Stimulated activated CD4-positive, alpha-beta T cell treated with anti-CD3 and anti-CD28 coated beads, Interleukin-4, amount 100 ng/mL, for 4 hours (primary cell): ENCODE measurements at regions not wholly inside any gene's neighbourhood (a gene's known extent, or its start where the extent isn't known, plus 50 kb on each side); places are given as distances from the start of the nearest gene placed in this dataset.

Experiments used
- DNase-seq, 2 experiments: peaks; one replicate each; pipeline ENCODE4 v3.0.0-alpha.2; 2020

DNA sequence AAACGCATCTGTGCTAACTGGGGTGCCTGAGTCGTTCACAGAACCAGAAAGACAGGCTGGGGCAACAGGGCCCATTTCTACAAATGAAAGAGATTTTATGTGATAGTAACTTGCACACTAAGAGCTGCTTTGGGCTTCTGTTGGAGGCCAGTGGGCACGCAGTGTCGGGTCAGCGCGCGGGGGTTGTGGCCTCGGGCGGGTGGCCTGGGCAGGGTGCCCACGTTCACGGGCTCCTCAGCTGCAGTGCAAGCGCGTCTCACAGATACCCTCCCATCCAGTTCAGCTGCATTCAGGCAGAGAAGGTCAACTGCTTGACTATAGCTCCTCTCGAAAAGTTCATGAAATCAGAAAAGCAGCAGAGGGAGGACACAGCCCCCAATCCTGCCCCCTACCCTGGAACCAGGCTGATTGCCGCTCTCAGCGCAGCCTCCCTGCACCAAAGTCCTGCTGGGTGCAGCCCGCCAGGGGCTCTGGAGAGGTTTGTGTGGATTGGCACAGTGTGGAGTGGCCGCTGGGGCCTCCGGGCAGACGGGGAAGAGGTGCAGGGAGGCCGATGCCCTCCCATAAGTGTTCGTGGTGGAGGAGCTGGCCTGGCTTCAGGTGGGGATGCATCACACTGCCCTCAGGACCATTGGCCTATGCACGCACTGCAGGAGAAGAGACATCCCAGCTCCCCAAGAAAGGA lies 582.8 kb downstream of the TCERG1L start:
- DNase-seq: no peak

DNA sequence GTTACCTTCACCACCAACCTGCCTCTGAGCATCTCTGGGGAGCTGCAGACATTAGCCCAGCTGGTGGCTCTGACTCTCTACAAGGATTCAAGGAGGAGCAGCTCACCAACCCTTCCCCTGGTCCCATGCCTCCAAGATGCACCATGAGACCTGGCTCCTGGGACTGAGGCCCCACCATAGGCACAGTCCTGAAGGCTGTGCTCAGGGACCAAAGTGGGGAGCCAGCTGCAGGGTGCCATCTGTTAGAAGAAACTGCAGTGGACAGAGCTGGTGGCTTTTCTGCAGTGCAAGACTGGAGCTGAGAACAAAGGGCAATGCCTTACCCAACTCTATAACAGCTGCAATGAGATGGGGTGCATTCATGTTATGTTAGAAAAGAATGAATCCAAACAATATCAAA lies 581.6 kb downstream of the TCERG1L start:
- no peak for DNase-seq

DNA sequence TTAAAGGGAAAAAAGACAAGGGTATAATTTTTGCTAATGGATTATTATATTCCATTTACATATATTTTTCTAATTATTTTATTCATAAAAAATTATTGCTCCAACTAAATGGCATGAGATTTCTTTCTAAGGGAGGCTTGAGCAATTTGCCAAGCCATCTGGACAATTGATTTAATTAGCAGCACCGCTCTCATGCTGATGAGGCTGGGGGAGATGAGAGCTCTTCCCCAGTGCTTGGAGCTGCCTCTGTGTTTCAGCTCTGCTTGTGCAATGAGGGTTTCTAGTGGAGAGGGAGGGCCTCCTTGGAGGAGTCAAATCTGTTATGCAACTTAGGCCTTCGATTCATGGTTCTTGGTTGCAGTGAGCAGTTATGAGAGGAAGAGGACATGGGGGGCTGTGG lies 574.3 kb downstream of the TCERG1L start:
- DNase-seq: no peak

DNA sequence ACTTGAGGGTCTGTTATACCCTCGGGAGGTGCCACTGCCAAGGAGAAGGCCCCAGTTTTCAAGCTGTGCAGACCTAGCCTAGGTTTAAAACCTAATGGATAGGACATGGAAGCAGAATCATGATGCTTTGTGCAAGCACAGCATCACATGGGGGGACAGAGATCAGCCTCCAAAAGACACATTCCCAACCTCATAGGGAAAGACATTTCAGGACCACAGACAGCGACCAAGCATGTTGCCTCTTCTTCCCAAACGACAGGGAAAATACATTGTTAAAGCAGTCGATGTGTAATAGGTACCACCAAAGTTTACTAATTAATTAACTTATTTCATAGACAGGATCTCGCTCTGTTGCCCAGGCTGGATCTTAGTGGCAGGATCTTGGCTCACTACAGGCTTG lies 573.9 kb downstream of the TCERG1L start:
- DNase-seq: no peak

DNA sequence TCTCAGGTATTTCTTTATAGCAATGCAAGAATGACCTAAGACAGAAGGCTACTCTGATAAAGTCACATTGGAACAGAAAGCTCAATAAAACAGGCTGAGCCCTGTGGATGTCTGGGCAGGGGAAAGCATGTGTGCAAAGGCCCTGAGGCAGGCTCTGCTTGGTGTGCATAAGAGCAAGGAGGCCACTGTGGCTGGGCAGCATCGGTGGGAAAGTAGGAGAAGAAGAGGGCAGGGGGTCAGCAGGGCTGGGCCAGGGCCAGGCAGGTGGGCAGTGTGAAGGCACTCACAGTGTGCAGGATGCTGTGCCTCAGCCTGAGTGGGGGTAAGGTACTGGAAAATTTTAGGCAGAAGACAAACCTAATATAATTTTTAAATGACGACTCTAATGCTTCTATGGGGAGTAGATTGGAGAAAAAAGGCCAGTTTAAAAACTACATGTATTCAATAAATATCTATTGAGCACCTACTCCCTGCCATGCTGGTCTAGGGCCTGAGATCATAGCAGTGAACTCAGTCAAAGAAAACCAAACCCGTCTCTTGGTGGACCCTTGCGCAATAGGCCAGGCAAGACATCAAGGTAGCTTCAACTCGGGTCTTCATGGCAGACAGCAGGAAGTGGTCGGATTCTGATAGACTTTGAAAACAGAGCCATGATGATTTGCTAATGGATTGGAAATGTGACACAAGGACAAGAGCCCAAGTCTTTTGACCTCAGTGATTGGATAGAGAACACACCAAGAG lies 572.3 kb downstream of the TCERG1L start:
- DNase-seq: no peak

DNA sequence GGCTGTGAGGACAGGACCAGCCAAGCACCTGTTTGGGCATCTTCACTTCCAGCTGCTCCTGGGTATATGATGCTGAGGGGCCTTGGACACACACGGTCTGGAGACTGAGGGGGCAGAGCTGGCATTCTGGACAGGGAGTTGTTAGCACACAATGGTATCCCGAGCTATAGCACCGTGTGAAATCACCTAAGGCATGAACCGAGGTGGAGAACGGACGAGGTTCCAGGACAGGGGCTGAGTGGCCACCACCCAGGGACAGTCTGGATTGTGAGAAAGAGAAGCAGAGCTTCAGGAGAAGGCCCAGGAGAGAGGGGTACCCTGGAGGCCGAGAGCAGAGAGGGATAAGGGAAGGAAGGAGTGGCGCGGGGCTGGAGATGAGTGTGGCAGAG lies 571.8 kb downstream of the TCERG1L start:
- no peak for DNase-seq

DNA sequence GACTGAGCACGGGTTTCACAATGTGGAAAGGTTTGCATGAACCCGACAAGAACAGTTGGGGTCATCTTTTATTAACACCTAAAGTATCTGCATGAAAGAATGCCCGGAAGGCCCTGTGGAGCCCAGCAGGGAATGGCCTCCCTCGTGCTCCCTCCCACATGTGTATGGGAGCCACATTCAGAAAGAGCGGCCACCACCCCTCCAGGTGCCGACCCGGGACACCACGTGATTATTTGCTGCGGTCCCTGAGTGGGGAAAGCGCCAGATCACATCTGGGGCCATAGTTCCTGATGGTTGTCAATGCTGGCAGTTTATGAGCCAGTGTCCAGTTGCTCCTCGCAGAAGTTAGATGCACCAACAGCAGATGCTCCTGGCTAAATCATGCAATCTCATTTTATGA lies 571.4 kb downstream of the TCERG1L start:
- DNase-seq: no peak

DNA sequence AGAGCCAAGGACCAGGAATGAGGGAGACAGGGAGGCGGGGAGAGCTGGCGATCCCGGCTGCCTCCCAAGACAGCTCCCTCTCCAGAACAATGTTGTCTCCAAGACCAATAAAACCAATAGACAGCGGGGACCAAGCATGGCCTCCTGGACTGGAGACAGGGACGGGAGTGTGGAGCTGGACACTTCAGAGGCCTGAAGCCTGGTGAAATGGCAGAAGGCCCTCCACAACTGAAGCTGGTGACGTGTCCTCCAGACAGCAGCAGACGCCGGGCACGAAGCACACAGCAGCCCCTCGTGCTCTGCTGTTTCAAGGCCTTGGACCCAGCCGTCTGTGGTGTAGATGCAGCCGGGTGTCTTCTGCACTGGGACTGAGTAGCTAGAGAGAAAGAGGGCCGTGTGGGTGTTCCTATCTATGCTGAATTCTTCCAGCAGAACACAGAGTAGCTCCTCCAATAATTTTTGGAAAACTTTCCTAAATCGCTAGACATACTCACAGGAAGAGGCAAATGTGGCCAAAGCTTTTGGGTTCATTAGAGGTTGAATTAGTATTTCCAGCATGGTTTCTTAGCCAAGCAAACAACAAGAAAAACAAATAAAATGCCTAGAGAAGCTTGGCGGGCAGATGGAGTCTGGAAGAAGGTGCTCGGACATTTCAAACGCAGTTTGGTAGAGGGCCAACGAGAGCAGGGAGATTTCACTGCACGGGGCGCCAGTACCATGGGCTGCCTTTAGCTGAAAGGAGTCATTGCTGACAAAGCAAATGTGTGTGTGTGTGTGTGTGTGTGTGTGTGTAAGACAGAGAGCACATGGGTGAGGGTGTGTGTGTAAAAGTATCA lies 570.4 kb downstream of the TCERG1L start:
- DNase-seq: no peak

DNA sequence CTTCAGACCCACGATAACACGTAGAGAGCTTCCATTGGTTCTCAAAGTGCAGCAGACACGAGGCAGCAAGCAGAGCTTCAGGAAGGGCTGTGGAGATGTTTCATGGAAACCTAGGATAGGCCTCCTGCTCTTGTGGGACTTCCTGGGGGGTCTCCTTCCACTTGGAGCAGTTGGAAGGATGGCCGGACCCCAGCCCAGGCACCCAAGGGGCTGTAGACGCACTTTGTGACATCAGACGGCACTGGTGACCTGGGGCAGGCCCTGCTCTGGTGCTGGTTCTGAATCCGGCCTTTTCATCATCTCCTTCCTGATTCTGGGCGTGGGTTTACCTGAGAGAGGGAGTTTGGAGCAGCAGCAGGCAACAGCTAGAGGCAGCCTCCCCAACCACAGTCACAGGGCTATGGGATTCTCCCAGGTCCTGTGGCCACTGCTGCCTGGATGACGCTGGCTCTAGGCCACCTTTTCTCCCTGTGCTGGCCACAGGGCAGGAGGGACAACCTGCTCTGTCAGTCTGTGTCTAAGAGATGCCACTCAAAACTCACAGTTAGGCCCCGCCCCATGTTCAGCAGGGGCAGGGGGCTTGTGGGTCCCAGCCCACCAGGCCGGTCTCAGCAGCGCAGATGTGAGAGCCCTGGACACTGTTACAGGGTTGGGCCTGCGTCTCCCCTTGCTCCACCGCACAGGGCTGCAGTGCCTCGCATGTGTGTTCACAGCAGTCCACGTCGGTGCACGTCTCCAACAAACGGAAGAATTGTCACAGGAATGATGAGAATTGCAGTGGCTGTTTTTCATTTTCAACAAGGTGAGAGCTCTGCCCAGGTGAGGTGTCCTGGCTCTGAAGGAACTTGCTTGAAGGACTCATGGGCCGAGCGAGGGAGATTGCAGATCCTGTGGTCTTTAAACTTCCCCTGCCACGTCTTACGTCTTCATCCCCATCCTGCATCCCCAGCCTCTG lies 569.3 kb downstream of the TCERG1L start:
- DNase-seq: no peak

DNA sequence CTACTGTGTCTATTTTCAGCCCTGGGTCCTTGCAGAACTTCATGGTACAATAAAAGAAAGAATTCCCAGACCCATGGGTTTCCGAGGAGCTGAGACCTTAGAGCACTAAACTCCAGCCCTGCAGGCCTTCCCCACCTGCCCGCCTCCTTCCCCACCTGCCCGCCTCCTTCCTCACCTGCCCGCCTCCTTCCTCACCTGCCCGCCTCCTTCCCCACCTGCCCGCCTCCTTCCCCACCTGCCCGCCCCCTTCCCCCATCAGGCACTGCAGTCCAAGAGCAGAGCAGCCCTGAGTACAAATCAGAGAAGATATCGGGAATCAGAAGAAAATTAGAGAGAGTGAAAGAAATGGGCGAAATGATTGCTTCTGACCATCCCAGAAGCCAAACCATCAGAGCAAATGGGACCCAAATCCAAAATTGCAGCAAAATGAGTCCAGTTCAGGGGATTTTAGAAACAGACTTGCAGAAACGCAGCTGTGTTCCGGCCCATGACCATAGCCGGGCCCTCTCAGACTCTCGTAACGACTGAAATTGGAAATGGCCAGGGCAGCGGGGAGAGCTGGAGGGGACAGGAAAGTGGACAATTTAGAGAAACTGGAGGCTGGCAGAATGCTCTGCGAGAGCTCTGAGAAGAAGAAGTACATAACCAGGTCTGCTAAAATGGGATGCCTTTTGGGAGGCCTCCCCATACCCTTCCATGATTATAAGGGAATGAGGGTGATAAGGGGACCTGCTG lies 568.4 kb downstream of the TCERG1L start:
- DNase-seq: no peak

DNA sequence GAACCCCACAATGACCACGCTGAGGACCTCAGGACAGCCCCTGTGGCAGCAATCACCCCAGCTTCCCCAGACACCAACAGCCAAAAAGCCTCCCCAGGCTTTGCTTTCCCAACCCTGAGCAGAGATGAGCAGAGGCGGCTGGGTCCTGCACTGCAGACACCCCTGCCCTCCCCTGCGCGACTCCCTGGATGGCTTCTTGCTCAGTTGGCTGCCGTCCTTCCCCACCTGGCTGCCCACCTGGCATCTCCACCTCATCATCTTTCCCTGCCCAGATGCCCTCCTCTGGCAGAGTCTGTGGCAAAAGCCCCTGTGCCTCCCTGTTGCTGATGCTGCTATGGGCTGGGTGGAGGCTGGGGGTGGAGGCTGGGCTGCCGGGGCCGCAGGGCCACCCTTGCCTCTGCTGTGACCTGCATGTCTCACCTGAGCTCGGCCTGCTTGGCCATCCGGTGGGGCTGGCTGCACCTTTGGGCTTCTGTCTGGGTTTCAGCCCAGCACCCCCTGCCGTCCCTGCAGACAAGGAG lies 567.7 kb downstream of the TCERG1L start:
- DNase-seq: no peak

DNA sequence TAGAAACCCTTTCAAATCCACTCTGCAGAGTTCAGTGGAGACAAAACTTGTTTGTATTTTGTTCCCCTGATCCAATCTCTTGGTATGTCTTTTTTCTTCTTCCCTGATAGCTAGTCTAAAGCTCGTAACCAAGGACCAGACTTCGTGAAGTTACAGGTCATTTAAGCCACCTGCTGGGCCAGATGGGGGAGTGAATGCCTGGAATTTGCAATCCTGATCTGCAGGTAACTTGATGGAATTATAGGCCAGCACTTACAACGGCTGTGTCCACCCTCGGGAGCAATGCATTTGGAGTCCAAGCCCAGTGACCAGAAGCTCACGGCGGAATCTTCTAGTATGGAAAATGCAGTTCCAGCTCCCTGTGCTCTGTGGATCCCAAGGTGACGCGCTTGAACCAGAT lies 566.9 kb downstream of the TCERG1L start:
- DNase-seq: no peak

DNA sequence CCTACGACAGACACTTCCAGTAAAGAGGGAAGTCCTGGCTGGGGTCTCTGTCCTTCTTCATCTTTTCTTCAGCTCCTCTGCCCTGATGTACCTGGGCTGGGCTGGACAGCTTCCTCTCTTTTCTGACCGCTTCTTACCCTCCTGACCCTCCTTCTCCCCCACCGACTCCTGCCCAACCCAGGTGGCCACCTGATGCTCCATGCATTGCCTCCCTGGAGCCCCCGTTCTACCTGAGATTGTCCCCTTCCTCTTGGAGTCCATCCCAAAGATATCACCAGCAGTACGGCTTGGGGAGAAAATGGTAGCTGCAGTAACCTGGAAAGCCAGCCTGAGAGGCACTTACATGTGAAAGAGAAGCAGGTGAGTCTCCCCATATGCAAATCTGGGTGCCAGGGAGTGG lies 566.3 kb downstream of the TCERG1L start:
- no peak for DNase-seq

DNA sequence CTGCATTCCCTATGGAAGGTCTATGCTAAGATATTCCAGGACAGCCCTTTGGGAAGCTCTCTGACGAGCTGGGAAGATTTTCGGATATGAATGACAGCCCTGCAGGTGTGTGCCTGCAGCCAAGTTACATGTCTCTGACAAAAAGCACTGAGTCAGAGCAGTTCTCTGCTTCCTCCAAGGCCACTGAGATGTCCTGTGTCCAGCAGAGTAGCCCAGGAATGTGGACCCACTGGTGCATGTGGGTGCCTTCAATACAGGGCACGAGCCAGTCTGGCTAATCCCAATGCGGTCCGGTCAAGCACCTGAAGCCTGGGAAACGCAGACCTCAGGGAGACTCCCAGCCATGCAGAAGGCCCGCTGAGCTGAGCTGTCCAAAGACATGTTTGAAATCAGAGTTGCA lies 565.7 kb downstream of the TCERG1L start:
- no peak for DNase-seq

DNA sequence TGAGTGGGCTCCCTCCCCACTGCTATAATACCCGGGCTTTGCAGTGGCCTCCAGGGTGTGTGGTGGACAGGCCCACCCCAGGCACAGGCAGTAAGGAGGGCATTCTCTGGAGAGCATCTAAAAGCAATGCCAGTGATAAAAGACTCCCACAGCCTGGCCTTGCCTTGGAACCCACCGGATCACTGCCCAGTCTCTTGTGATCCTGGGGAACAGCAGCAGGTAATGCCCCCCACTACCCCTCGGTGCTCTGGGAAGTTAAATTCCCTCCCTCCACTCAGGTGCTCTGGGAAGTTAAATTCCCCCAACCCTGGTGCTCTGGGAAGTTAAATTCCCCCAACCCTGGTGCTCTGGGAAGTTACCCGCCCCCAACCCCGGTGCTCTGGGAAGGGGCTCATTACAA lies 565.2 kb downstream of the TCERG1L start:
- DNase-seq: no peak

DNA sequence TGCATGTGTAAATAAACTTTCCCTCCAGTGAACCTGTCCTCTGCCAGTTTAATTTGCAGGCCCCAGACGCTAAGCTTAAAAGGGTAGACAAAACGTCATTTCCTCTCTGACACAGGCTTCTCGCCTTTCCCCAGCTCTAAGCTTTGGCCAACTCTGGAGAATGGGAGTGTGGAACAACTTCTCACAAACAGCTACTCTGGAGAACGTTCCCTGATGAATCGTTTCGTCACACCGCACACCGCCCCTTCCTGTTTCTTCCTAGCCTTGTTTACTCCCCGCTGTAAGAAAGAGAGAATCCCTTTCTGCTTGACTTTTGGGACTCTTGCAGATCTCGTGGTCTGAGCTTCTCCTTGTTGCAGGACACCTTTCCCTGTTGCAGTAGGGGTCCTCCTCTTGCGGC lies 564.2 kb downstream of the TCERG1L start:
- no peak for DNase-seq

DNA sequence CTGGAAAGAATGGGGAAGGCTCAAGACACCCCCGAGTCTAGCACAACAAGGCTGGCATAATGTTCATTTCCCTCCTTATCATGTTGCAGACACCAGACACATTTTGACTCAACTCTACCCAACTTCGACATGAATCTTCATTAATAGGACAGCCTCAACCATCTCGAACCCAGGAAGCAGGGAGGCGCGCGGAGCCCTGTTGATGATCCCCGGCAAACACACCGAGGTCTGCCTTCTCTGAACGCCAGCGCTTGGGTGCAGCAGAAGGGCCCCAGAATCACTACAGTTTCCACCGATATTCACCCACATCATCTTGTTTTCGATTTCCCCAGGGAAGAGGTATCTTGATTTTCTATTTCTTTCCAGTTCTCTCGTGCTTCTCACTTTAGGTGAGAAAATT lies 563.6 kb downstream of the TCERG1L start:
- no peak for DNase-seq

DNA sequence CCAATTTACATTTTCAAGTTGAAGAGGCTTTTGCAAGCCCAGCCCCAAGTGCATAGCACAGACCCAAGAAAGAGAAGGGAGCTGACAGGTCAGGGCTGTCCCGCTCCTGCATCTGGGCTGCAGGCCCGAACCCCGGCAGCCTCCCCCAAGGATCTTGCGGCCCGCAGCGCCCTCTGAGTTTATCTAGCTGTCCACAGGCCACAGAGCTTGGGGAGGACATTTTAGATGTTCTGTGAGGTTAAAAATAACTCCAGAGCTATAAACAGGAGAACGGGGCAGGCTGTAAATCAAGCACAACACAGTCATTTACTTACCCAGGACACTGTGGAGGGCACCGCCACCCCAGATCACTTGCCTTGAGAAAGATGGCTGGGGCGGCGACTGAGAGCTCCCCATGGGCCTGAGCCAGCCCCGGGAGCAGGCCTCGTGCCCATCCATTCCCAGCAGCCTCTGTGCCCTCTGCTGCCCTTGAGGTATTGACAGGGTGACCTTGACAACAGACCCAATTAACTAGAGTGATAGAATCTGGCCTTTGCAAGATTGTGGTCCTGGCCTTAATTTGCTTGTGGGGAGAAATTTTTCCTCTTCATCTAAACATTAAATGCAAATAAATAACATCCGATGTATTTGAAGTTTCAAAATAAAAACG lies 563.0 kb downstream of the TCERG1L start:
- no peak for DNase-seq

DNA sequence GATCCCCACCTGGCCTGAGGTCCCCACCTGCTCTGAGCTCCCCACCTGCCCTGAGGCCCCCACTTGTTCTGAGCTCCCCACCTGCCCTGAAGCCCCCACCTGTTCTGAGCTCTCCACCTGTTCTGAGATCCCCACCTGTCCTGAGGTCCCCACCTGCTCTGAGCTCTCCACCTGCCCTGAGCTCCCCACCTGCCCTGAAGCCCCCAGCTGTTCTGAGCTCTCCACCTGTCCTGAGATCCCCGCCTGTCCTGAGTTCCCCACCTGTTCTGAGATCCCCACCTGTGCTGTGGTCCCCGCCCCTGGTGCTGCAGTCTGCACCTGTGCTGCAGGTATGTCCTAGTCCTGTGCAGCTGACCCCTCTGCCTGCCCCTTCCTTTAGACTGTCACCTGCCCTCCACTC lies 561.6 kb downstream of the TCERG1L start:
- DNase-seq: no peak

DNA sequence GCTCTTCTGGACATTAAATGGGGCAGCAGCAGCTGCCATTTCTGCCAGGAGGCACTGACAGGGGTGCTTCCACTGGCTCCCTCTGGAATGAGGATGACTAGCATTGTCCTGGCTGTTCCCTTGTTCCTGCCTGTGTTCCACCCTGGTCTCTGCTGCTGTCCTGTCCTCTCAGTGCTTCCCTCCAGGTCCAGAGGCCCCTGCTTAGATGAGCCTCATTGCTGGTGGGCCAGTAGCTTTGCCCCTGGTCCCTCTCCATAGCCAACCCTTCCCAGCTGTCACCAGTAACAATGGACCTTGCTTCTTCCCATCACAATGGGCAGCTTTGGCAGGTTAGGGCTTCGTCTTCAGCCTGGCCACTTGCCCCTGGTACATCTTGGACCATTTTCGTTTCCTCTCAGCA lies 561.1 kb downstream of the TCERG1L start:
- no peak for DNase-seq
